Stimulated activated CD4-positive, alpha-beta T cell treated with anti-CD3 and anti-CD28 coated beads, Interleukin-2, amount 100 ng/mL, for 4 hours (primary cell): ENCODE measurements at regions not wholly inside any gene's neighbourhood (a gene's known extent, or its start where the extent isn't known, plus 50 kb on each side); places are given as distances from the start of the nearest gene placed in this dataset.
"Not testable (repeated sequence)": the region's sequence is repeated elsewhere in the genome, so short reads cannot be mapped to it uniquely, and the experiment has no call there.

Experiments
- DNase-seq: peaks from one replicate; pipeline ENCODE4 v3.0.0-alpha.2; 2020; ENCODE audit warnings: low read depth

- no peak for DNase-seq
Observed at GRCh38 chr13:50714891-50715290, 128.6 kb downstream of the DLEU7 start.

DNA sequence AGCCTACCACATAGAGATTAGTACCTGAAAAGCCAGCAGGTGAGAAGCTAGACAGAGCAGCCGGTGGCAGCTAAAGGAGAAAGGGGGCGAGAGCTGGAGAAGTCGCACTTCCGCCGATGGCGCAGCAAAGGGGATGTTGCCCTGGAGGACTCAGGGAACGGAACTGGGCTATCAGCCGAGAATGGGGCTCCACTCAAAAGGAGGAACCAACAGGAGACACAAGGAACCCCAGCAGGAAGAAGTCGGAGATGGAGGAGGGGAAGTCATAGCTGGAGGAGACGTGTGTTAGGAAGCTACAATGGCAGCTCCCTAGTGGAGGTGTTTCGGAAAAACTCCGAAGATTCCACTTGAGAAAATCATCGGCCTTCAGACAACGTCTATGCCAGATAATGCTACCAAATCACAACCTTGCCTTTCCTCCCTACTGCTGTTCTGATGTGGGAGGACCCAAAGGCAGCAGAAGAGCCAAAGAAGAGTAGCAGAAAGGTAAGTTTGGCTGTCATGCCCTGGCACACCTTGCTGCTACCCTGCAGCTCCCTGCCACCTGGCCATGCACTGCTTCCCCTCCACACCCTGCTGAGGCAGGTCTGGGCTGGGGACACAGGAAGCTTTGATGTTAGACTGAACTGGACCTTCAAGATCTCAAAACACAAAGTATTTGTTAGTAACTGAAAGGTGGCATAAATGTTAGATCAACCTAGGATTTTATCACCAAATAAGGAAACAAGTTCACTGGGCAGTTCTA lies 127.9 kb downstream of the DLEU7 start:
- no peak for DNase-seq

GRCh38 chr13:50720861-50721671 lies 122.4 kb downstream of the DLEU7 start:
- no peak for DNase-seq

DNA sequence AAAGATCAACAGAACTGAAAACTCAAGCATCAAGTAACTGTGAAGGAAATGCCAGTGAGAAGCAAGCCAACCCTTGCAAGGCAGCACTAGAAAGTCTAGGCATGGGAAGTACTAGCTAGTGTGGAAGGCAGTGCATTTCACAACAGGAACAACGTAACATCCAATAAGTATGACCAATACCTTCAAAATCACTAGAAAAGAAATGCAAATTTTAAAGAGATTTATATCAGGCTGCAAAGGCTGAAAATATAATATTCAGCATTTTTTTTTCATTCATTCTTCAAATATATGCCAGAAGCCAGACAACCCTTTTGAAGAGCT lies 121.9 kb downstream of the DLEU7 start:
- DNase-seq, result no peak

DNA sequence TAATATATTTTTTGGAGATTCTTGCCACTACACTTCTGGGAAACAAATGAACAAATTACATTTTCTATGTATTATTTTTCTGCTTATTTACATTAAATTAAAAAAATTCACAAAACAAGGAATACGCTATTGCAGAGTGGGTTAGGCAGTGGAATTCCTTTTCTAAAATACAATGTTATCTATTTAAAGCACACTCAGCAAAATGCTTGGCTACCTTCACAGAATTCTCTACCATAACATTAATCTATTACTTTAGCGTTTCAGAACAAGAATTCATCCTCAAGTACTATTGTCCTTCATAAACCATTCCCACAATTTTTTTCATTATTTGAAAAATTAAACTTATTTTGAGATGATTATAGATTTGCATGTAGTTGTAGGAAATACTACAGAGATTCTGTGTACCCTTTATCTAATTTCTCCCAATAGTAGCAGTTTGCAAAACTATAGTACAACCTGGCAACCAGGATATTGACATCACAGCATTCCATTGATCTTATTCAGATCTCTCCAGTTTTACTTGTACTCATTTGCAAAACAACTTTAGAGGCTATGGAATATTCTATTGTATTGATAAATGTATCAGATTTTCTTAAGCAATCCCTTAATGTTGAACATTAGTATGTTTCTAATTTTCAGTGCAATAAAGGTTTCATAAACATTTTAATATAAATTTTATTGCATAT lies 120.9 kb downstream of the DLEU7 start:
- no peak for DNase-seq

DNA sequence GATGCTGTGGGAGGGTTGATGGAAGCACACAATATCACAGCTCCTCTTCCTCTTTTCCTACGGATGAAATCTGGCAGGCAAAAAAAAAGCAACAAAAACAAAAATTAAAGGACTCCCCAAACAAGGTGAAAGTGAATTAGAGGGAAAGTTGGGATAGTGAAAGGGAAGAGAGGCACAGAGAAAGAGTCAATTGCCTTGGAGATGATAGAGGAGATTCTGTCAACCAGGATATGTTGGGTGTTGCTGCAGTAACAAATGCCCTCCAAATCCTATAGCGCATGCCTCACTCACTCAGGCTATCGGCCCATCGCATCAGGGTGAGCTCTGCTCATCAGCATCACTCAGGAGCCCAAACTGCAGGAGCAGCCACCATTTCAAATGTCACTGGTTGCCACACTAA lies 119.1 kb downstream of the DLEU7 start:
- DNase-seq, result no peak

DNA sequence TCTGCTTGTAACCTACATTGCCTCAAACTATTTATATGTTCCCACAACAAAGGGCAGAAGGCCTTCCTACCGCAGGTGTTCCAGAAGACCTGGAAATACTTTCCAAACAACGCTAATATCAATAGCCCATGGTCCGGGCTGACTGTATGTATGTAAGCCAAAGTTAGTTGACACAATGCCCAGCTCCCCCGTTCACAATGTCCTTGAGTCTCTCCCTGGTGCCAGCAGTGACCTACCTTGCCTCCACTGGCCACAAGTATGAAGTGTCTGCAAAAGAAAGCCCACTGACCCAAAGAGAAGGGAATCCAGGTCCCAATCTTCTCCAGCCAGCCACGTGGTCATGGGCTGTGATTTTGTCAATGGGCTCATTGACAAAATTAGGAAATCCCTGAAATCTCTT lies 118.6 kb downstream of the DLEU7 start:
- DNase-seq, result no peak

- DNase-seq, result no peak
Observed at GRCh38 chr13:50726164-50726563, 117.3 kb downstream of the DLEU7 start.

DNA sequence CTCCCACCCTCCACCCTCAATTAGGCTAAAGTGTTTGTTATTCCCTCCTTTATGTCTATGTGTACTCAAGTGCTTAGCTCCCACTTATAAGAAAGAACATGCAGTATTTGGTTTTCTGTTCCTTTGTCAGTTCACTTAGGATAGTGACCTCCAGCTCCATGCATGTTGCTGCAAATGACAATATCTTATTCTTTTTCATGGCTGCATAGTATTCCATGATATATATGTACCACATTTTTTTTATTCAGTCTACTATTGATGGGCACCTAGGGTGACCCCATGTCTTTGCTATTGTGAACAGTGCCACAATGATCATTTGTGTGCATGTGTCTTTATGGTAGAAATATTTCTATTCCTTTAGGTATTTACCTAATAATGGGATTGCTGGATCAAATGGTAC lies 114.3 kb downstream of the DLEU7 start:
- DNase-seq, result no peak

DNA sequence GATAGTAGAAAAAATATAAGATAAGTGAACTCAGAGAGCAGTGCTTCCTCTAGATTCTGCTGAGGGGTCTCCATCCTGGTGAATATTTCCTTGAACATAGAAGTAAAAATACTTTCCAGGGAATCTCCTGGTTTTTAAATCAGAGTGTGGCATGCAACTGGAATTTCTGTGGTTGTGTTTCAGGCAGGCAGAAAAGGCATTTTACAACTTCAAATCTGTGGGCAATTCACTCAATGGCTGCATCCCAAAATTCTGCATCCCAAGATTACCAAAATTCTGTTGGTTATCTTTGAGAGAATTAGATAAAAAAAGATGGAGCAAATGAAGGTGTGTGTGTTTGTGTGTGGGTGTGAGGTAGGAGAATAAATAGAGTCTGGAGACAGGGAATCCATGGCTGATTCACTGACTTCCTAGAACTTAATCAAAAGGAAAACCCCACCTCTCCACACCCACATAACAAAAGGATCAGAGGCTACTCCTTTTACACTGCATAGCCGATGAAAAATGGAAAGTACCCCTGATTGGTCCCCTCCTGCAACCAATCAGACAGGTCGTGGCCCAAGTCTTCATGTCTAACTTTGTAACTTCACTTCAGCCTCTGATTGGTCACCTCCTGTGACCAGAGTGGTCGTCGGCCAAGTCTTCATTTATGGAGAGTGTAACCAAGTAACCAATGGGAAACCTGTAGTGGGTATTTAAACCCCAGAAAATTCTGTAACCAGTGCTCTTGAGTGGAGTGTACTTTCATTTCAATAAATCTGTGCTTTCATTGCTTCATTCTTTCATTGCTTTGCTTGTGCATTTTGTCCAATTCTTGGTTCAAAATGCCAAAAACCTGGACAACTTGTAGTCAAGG lies 112.8 kb downstream of the DLEU7 start:
- DNase-seq, result no peak

- no peak for DNase-seq
Observed at GRCh38 chr13:50731400-50731799, 112.1 kb downstream of the DLEU7 start.

DNA sequence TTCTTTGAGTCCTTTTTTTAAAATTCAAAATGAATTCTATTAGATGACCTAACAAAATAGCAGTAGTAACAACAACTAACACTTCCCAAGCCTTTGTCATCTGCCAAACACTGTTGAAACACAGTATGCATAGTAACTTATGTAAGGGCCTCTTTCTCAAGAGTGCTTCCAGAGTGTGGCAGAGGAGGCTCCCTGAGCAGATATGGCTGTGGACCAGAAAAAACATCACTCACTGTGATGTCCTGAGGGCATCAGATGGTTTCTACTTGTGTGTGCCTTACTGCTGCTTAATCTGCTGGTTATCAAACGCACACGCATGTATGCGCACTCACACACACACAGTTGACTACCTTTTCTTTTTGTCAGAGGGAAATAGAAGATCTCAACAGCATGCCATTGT lies 110.8 kb downstream of the DLEU7 start:
- DNase-seq, result no peak

GRCh38 chr13:50733392-50733791 lies 110.1 kb downstream of the DLEU7 start:
- DNase-seq, result no peak

DNA sequence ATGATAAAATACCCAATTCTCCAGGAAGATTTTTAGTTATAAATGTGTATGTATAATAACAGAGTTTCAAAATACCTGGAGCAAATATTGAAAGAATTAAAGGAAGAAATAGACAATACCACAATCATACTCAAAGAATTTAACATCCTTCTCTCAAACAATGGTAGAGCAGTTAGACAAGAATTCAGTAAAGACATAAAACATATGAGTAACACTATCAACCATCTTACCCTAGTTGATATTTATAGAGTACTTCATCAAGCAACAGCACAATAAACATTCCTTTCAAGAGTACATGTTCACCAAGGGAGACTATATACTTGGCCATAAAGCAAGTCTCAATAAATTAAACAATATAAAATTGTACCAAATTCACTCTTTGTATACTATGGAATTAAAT lies 108.4 kb downstream of the DLEU7 start:
- no peak for DNase-seq

GRCh38 chr13:50740052-50740741 lies 103.3 kb downstream of the DLEU7 start:
- no peak for DNase-seq

- no peak for DNase-seq
Observed at GRCh38 chr13:50742353-50742752, 101.1 kb downstream of the DLEU7 start.

DNA sequence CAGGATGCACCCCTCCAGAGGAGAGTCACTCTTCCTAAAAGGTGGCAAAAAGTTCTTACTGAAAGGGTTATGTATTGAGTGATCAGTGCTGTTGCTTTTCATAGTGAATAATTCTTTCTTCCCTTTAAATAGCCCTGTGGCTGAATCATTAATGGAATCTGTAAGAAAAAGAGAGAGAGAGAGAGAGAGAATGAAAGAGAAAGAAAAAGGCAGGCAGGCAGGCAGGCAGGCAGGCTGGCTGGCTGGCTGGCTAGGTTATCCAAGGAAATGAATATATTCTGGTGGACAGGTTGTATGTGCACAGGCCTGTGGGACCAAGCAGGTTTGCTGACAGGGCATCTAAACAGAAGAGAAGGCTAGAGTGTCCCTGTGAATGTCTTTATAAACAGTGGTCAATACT lies 100.5 kb downstream of the DLEU7 start:
- DNase-seq, result no peak

DNA sequence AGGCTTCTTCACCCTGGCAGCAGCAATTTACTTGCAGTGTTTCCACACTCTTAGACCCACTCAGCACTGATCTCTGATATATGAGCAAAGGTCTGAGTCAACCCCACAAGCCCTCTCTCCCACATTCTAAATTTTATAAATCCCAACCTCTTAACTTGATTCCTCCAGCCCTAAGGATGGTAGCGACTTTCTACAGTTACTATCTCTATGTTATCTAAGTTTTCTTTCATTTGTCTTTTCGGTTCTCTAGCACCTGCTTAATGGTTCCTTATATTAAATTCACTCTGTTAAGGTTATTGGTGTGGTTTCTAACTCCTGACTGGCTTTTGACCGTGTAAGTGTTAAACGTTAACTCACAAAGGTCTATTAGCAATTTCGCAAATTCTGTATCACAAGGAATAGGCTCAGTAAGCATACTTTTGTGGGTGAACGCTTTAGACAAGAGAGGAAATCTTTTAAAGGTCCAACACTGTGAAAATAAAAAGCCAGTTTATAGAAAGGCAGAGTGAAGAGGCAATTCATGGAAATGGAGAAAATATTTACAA lies 99.3 kb downstream of the DLEU7 start:
- no peak for DNase-seq

DNA sequence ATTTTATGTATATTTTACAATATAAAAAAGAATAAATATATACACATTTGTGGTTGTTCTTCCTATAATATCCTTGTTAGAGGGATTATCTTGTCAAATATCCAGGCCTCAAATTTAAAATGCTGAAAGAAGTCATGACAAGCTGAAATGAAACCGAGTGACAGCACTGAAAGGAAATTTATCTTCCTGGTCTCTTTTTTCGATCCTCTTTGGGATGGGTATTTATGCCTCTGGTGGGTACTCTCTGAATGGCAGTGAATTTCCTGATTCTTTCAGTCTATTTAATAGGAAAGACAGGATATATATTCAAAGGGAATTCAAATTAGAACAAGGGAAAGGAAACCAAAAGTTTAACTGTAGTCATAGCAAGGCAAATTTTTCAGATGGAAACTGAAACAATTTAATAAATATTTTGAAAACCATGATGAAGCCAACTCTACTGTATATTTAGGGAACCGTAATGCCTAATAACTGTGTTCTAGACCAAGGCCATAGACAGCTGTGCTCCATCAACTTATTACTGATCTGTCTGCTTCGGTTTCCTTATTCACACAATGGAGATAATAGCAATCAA lies 97.9 kb downstream of the DLEU7 start:
- DNase-seq, result no peak

DNA sequence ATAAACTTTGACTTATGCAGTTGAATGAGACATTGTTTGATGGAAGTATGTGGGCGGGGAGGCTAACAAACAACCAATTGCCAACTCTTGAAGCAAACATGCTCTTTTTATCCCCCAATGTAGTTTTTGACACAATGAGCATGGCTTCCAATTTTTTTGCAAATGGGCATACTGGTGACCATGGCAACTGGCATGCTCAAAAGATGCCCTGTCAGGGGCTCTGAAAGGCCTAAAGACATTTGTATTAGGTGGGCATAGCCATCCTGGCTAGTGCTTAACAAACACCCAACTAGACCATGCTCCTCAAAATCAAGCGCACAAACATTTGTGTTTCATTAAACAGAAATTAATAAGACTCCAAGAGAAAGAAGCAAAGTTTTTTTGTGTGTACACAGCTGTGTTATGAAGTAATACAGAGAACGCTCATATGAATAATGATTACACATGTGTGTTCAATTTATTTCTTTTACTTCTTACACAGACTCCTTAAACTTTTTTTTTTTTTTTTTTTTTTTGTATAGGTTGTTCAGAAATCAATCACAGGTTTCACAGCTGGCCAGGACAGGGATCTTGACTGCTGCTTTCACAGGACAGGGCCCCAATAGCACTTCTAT lies 95.6 kb downstream of the DLEU7 start:
- DNase-seq, result no peak

GRCh38 chr13:50753221-50753620 lies 90.3 kb downstream of the DLEU7 start:
- DNase-seq, result not testable (repeated sequence)
